Muscle of arm (tissue), 1 donor: ENCODE measurements at regions not wholly inside any gene's neighbourhood (a gene's known extent, or its start where the extent isn't known, plus 50 kb on each side); places are given as distances from the start of the nearest gene placed in this dataset.
A peak's percentile ranks its signal among the peaks of the same experiment; 100 is the strongest.

Experiments used
- DNase-seq: peaks from one replicate; pipeline ENCODE4 v3.0.0-alpha.2; 2013

DNA sequence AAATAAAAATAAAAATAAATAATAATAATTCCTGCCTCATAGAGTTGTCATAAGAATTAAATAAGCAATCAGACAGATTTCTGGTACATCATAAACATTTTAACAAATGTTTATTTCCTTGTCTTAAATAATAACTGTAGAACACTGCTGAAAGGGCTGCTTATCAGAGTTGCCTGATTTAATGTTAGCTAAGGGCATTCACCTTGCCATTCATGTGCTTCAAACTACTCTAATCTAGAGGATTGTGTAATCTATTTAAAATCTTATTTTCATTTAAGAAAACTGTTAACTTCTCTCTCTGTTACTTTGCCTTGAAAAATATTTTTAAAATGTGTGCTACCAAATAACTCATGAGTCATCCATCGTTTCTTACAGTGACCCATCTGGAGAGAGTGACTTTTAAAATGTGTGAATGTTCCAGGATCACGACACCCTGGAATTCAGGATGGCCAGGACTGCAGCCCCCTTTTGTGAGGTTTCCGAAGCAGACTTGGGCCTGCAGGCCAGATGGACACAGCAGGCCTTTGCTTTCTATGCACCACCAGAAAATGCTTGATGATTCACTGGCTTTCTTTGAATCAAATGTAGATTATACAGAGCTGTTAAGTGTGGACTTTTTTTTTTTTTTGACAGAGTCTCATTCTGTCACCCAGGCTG lies 109.1 kb upstream of the TNS3 start:
- DNase-seq = no peak

DNA sequence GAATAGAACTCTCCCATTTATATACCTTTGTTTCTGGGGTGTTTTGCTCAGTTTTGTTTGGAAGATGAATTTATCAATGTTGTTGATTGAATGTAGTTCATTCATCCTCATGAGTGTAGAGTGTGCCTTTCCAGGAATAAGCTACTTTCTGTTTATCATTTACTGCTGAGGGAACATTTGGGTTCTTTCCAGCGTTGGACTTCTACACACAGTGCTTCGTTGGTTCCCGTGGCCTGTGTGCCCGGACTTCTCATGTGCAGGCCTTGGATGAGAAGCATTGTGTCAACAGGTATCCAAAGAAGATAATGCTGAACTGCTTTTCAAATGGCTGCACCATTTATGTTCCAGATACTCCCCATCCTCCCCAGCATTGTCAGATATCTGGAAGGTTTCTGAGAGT lies 107.6 kb upstream of the TNS3 start:
- DNase-seq = no peak

DNA sequence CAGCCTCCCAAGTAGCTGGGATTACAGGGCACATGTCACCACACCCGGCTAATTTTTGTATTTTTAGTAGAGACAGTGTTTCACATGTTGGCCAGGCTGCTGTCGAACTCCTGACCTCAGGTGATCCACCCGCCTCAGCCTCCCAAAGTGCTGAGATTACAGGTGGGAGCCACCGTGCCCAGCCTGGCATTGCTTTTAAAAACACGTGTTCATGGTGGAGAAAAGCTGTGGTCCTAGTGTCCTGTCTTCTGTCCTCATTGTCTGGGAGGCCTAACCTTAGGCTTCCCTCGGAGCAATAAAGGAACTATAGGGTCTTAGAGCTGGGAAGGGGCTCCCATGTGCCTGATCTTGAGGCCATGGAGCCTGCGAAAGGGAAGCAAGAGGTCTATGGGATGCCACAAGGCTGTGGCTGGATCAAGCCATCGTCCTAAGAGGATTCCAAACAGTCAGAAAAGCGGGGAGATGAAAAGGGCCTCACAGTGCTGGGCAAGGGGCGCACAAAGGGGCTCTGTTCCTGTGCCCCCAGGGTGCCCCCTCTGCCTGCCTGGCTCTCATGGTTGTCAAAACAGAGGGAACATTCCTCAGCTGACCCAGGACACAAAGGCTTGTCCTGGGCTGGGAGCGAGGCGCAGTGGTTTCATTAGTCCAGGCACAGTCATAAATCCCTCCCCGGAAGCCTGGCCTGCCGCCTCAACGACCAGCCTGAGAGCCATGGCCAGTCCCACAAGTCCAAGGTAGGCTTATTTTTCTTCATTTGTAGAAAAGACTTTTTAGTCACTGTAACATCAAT lies 106.6 kb upstream of the TNS3 start:
- no peak for DNase-seq

GRCh38 chr7:47685712-47686376 lies 103.9 kb upstream of the TNS3 start:
- DNase-seq = no peak

DNA sequence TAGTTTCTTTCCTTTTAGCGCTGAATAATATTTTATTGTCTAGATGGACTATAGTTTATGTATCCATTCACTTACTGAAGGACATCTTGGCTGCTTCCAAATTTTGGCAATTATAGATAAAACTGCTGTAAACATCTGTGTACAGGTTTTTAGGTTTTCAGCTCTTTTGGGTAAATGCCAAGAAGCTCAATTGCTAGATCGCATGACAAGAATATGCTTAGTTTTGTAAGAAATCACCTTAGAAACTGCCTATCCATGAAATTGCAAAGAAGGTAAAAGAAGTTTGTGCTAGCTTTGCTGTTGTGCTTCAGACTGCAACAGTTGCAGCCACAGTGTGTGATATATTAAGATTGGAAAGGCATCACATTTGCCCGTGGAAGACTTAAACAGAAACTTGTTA lies 103.2 kb upstream of the TNS3 start:
- DNase-seq = no peak

GRCh38 chr7:47684728-47685127 lies 102.8 kb upstream of the TNS3 start:
- no peak for DNase-seq

GRCh38 chr7:47683485-47683898 lies 101.6 kb upstream of the TNS3 start:
- no peak for DNase-seq

DNA sequence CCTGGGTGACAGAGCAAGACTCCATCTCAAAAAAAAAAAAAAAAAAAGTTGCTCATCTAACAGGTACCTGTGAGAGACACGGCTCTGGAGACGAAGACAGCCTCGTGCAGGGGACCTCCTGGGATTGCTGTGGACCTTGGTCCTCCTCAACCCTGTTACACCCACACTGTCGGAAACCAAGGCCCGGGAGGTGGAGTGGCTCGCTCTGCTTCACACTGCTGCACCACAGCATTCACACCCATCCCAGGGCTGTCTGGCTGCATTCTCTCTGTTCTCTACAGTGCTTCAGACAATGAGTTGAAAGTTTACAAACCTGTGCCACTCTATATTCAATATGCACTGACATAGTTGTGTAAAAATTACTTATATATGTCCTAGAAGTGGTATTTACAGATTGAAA lies 101.0 kb upstream of the TNS3 start:
- DNase-seq = no peak

DNA sequence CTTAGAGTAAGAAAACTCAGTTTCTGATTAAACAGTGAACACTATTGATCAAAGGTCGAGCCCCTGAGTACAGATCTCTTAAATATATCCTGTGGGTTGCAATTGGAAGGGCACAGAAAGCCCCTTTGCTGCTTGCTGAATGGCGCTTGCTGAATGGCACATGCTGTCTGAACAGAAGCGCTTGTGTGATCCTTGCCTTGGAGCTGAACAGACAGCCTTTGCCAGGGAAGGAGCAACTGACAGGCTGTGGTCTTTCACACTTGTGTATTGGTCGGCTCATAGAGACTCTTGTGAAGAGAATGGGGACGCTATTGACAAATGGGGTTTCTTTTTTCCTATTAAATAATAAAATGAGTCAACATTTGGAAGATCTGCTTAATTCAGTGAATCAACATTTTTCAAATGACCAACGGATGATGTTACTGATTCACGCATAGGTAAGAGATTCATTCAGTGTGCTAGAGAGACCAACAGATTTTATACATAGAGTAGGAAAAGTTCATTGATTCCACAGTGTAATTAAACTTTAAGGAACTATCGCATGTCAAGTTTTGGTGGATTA lies 99.4 kb upstream of the TNS3 start:
- no peak for DNase-seq

- no peak for DNase-seq
These were observed 96.9 kb upstream of the TNS3 start for GRCh38 chr7:47678641-47679380.

- no peak for DNase-seq
These were observed 95.8 kb upstream of the TNS3 start for GRCh38 chr7:47677664-47678063.

DNA sequence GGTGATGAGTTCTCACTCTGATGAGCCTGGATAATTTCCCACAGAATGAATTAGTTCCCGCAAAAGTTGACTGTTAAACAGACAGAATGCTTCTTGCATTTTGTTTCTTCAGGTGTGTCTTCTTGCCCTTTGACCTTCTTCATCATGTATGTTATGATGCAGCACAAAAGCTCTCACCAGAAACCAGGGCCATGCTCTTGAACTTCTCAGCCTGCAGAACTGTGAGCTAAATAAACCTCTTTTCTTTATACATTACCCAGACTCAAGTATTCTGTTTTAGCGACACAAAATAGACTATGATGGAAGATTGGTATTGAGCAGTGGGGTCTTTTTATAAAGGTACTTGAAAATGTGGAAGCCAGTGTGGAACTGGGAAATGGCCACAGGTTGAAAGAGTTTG lies 95.2 kb upstream of the TNS3 start:
- no peak for DNase-seq

DNA sequence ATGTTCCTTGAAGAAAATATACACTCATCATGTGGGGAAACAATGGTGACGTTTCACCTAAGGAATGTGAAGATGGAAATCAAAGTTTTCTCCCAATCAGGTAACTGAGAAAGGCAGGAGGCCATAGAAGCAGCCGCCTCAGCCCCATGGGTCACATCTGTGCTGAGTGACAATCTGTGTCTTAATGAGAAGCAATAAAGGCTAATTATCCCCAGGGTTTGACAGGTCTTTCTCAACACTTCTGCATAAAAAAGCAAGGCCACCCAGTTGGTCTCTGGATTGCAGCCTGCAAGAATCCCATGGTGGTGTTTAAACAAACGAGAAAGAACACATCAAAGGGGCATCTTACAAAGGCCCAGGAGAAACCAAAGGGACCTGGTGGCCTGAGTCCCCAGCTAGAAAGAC lies 91.1 kb upstream of the TNS3 start:
- DNase-seq = no peak

DNA sequence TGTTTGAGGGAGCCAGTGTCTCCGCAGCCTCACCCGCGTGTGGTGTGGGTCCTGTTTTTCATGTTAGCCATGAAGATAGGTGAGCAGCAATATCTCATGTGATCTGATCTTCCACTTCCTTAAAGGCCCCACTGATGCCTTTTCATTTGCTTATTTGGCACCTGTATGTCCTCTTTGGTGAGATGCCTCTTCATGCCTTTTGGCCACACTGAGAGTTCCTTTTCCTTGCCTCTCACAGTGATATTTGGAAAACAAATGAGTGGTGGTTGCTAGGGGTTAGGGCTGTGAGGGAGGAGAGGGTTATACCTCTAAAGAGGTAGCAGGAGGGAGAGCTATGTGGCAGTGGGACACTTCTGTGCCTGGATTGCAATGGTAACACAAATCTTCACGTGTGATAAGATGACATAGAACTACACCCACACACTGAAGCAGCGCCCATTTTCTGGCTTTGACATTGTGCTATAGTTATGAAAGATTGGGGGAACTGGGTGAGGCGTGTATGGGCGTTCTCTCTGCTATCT lies 90.4 kb upstream of the TNS3 start:
- no peak for DNase-seq

GRCh38 chr7:47671358-47671757 lies 89.4 kb upstream of the TNS3 start:
- DNase-seq = no peak

- no peak for DNase-seq
These were observed 88.8 kb upstream of the TNS3 start for GRCh38 chr7:47670729-47671128.

DNA sequence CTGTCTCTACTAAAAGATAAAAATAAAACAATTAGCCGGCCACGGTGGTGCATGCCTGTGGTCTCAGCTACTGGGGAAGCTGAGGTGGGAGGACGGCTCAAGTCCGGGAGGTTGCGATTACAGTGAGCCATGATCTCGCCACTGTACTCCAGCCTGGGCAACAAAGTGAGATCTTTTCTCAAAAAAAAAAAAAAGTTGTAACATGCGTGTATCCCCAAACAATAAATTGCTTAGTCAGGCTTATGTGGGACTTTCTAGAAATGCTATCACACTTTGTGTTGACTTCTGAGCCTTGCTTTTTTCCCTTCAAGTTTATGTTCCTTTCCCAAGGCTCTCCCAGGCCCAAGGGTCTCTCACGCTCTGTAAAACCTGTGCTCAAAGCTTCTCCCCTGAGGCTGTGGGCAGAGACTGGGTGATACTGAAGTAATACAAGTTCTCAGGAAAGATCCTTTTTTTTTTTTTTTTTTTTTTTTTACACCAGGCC lies 88.0 kb upstream of the TNS3 start:
- no peak for DNase-seq

GRCh38 chr7:47669178-47669891 lies 87.4 kb upstream of the TNS3 start:
- peak; percentile 45 for DNase-seq

DNA sequence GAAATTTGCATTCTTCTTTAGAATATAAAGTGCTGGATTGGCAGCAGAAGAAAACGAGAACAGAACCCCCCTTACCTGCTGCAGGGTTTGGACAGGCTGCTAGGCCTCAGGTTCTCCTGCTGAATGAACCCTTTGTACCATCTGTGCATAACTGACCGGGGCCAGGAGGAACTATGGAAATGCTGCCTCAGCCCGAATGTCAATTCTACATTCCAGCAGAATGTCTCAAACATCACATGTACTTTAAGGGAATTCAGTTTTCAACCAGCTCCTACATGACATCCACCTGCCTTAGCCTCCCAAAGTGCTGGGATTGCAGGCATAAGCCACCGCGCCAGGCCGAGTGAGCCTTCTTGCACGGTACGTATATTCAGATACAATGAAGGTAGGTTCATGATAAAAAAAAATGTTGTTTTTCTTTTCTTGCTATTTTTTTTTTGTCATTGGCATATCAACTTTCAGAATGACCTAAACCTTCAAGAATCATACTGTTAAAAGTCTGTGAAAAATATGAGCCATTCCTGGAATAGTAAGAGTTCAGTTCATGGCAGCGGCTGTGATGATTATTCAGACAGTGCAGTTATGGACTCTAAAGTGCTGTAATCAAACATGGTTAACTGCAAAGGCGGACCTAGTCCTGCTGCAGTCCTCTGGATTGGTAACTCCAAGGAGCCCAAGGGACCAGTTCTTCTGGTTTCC lies 84.4 kb upstream of the TNS3 start:
- DNase-seq = no peak

DNA sequence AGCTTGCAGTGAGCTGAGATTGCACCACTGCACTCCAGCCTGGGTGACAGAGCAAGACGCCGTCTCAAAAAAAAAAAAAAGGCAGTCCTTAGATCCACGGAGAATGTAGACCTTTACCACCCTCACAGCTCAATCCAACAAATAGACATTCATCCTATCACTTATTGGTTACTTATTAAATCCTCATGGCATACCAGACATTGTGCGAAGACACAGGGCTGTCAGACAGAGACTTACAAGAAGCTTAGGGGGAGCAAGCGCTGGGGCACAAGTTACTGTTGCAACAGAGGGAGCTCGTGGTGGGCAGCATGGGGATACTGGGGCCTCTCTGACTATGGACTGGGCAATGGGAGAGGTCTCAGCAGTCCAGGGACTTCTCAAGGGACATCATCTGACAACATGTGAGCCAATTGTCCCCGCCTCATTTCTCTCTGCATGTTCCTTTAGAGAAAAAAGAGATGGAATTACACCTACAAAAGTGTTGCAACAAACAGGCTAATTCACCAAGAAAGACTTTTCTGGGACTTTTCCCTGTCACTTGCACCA lies 82.8 kb upstream of the TNS3 start:
- DNase-seq = no peak
